Left ventricle myocardium inferior (tissue), 1 donor: ENCODE measurements at regions not wholly inside any gene's neighbourhood (a gene's known extent, or its start where the extent isn't known, plus 50 kb on each side); places are given as distances from the start of the nearest gene placed in this dataset.

Experiments
- DNase-seq: peaks from one replicate; pipeline ENCODE4 v3.0.0-alpha.2; 2020
- H3K27ac ChIP-seq: fragments of 200-600 bp; replicated peaks from 2 replicates; pipeline ENCODE4 v1.8.0; 2021
- H3K27me3 ChIP-seq: fragments of 200-600 bp; 2 replicates; pipeline ENCODE4 v1.8.0; 2021; ENCODE audit warnings: low read depth
- H3K36me3 ChIP-seq: fragments of 200-600 bp; 2 replicates; pipeline ENCODE4 v1.8.0; 2021
- H3K4me1 ChIP-seq: fragments of 200-600 bp; 2 replicates; pipeline ENCODE4 v1.8.0; 2021
- H3K4me3 ChIP-seq: fragments of 200-600 bp; 2 replicates; pipeline ENCODE4 v1.8.0; 2021; ENCODE audit warnings: mild to moderate bottlenecking, moderate library complexity
- H3K9me3 ChIP-seq: fragments of 200-600 bp; replicated peaks from 2 replicates; pipeline ENCODE4 v1.8.0; 2021
- intact Hi-C: fragments of 100-400 bp; cut with micrococcal nuclease; formaldehyde crosslinking; loops from one replicate; pipeline ENCODE4 v1.11.0; 2022
- TF ChIP-seq, protein P1 (sequence below): fragments of 200-600 bp; IDR thresholded peaks from 2 replicates; pipeline ENCODE4 v1.8.0; 2021; ENCODE audit warnings: antibody characterized with exemption, mild to moderate bottlenecking, borderline replicate concordance
- donor health status: DM: no; HTN: yes; CAD: no; lungs with severe emphysema.

DNA sequence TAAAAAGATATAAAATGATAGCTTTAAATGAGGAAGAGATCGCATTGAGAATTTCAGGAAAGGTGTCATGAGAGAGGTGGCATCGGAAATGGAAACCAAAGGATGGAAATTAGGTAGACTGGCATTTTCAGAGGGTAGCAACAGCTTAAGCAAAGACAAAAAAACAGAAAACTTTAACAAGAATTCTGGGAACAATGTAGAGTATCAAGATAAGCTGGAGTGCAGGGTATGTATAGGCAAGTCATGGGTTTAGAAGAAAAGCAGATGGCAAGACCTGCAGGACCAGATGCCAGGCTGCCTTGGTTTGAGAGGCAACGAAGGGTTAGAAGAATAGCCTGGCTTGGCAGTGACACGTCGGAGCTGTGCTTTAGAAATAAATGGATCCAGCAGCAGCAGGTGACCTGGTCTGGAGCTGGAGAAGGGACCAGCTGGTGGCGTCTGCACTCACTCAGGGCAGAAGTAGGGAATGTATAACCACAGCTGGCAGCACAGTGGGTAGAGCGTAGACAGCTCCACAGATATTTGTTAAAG is 149.4 kb upstream of the TIAM1 start:
- Histone ChIP-seq H3K36me3 (no peaks in the 10 kb centered on the region), H3K27ac (no peak overlapping the region), H3K4me1 (no peaks in the 10 kb centered on the region), H3K4me3 (no peak overlapping the region), H3K9me3 (no peaks in the 10 kb centered on the region), H3K27me3 (no peaks in the 10 kb centered on the region)
- no peak for DNase-seq
- TF ChIP-seq, protein P1, sequence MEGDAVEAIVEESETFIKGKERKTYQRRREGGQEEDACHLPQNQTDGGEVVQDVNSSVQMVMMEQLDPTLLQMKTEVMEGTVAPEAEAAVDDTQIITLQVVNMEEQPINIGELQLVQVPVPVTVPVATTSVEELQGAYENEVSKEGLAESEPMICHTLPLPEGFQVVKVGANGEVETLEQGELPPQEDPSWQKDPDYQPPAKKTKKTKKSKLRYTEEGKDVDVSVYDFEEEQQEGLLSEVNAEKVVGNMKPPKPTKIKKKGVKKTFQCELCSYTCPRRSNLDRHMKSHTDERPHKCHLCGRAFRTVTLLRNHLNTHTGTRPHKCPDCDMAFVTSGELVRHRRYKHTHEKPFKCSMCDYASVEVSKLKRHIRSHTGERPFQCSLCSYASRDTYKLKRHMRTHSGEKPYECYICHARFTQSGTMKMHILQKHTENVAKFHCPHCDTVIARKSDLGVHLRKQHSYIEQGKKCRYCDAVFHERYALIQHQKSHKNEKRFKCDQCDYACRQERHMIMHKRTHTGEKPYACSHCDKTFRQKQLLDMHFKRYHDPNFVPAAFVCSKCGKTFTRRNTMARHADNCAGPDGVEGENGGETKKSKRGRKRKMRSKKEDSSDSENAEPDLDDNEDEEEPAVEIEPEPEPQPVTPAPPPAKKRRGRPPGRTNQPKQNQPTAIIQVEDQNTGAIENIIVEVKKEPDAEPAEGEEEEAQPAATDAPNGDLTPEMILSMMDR = no peak
- intact Hi-C loops = no loop called here

GRCh38 chr21:31491617-31492016 is 147.6 kb upstream of the TIAM1 start:
- intact Hi-C loops = no loop called here
- H3K9me3 ChIP-seq = no peaks in the 10 kb centered on the region
- no peak overlapping the region for H3K4me3 ChIP-seq
- no peak overlapping the region for H3K27ac ChIP-seq
- no peaks in the 10 kb centered on the region for H3K4me1 ChIP-seq
- no peaks in the 10 kb centered on the region for H3K36me3 ChIP-seq
- H3K27me3 ChIP-seq = no peaks in the 10 kb centered on the region
- TF ChIP-seq, protein P1 = no peak
- DNase-seq = no peak

DNA sequence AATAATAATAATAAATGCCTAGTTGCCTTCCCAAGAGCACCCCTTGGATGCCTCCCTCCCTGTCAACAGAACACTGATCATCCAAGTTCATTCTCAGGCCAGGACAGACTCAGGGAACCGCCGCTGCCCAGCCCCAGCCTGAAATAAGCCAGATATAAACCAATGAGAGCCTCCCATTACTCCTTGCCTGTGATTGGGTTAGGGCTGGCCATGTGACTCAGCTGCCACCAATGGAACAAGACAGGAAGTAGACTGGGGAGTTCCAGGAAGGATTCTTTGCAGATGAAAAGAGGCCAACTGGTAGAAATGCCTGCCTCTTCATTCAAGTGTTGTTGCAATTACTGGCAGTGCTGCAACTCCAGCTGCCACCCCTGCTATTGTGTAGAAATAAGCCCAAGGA is 146.4 kb upstream of the TIAM1 start:
- Histone ChIP-seq H3K4me3 (no peak overlapping the region), H3K36me3 (no peaks in the 10 kb centered on the region), H3K4me1 (no peaks in the 10 kb centered on the region), H3K27me3 (no peaks in the 10 kb centered on the region), H3K9me3 (peaks cover 8% of the 10 kb centered on the region), H3K27ac (no peak overlapping the region)
- intact Hi-C loops = no loop called here
- TF ChIP-seq, protein P1 = no peak
- no peak for DNase-seq

DNA sequence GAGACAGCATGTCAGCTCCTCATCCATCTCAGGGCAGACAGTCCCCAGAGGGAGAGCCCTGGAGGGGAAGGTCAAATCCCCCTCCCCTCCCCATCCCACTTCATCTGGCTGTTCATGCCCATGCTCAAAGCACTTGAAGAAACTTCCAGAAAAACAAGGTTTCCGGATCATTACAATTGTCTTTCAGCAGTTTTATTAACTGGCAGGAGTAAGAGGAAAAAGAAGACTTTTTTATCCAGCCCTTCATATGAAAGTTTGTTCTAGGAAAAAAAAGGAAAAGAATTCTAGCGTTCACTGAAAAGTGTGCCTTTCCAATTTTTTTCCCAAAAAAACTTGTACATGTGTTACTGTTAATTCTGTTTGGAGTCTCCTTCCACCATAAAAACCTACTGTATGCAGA is 145.7 kb upstream of the TIAM1 start:
- intact Hi-C loops = no loop called here
- peaks cover 15% of the 10 kb centered on the region for H3K9me3 ChIP-seq
- H3K27ac ChIP-seq = no peak overlapping the region
- no peaks in the 10 kb centered on the region for H3K4me1 ChIP-seq
- H3K36me3 ChIP-seq = no peaks in the 10 kb centered on the region
- DNase-seq = no peak
- TF ChIP-seq, protein P1 = no peak
- H3K27me3 ChIP-seq = no peaks in the 10 kb centered on the region
- no peak overlapping the region for H3K4me3 ChIP-seq

DNA sequence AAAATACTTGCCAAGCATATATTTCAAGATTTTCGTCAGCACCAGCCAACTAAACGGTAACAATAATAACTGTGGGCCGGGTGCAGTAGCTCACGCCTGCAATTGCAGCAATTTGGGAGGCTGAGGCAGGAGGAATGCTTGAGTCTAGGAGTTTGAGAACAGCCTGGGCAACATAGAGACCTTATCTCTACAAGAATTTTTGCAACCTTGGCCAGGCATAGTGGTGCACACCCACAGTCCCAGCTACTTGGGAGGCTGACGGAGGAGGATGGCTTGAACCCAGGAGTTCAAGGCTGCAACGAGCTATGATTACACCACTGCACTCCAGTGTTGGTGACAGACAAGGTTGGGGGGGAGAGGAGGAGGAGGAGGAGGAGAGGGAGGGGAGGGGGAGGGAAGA is 145.0 kb upstream of the TIAM1 start:
- Histone ChIP-seq H3K9me3 (peaks cover 22% of the 10 kb centered on the region), H3K4me1 (no peaks in the 10 kb centered on the region), H3K36me3 (no peaks in the 10 kb centered on the region), H3K4me3 (no peak overlapping the region), H3K27ac (no peak overlapping the region), H3K27me3 (no peaks in the 10 kb centered on the region)
- intact Hi-C loops = no loop called here
- TF ChIP-seq, protein P1 = no peak
- DNase-seq = no peak
